Choroid plexus epithelial cell (primary cell): ENCODE measurements at regions not wholly inside any gene's neighbourhood (a gene's known extent, or its start where the extent isn't known, plus 50 kb on each side); places are given as distances from the start of the nearest gene placed in this dataset.
"Not testable (repeated sequence)": the region's sequence is repeated elsewhere in the genome, so short reads cannot be mapped to it uniquely, and the experiment has no call there.

Experiments
- DNase-seq: peaks from one replicate; pipeline ENCODE4 v3.0.0-alpha.2; 2010; ENCODE audit warnings: low read depth
- H3K4me3 ChIP-seq: 2 replicates; pipeline ENCODE4 v1.5.1; 2011; ENCODE audit warnings: low read depth, mild to moderate bottlenecking, control low read depth, low read length, moderate library complexity
- TF ChIP-seq, protein P1 (sequence below): conservative IDR thresholded peaks from 2 replicates; pipeline ENCODE4 v1.5.1; 2011; ENCODE audit warnings: low read depth, mild to moderate bottlenecking, control low read depth, inconsistent platforms, low read length, moderate library complexity

DNA sequence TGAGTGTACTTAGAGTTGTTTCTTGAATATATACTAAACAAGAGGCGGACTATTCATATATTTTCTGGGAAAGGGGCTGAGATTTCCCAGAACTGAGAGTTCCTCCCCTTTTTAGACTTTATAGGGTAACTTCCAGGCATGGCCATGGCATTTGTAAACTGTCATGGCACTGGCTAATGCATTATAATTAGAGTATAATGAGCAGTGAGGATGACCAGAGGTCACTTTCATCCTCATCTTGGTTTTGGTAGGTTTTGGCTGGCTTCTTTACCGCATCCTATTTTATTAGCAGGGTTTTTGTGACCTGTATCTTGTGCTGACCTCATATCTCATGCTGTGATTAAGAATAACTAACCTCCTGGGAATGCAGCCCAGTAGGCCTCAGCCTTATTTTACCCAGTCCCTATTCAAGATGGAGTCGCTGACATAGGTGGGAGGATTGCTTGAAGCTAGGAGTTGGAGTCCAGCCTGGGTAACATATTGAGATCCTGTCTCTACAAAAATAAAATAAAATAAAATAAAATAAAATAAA, 91.4 kb downstream of the MOBP start:
- no peak overlapping the region for H3K4me3 ChIP-seq

DNA sequence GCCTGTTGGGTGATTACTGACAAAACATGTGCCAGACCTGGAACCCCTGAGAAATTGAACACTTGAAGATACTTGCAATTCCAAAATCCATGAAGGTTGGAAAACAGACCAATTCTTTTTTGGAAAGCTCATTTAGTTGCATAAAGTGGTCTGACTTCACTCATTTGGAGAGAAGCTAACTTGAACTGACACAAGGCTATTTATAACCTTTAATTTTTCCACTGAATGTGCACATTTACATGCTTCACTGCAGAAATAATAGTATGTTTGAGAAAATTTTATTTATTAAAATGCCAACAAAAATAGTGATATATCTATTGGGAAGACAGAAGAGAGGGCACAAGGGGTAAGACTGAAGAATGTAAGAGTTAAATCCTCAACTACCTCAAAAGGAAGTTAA, 92.1 kb downstream of the MOBP start:
- TF ChIP-seq, protein P1, sequence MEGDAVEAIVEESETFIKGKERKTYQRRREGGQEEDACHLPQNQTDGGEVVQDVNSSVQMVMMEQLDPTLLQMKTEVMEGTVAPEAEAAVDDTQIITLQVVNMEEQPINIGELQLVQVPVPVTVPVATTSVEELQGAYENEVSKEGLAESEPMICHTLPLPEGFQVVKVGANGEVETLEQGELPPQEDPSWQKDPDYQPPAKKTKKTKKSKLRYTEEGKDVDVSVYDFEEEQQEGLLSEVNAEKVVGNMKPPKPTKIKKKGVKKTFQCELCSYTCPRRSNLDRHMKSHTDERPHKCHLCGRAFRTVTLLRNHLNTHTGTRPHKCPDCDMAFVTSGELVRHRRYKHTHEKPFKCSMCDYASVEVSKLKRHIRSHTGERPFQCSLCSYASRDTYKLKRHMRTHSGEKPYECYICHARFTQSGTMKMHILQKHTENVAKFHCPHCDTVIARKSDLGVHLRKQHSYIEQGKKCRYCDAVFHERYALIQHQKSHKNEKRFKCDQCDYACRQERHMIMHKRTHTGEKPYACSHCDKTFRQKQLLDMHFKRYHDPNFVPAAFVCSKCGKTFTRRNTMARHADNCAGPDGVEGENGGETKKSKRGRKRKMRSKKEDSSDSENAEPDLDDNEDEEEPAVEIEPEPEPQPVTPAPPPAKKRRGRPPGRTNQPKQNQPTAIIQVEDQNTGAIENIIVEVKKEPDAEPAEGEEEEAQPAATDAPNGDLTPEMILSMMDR: no peak
- H3K4me3 ChIP-seq: no peak overlapping the region
- no peak for DNase-seq

More for the DNA sequence above, 91.4 kb downstream of the MOBP start:
- no peak for DNase-seq
- TF ChIP-seq, protein P1: no peak

DNA sequence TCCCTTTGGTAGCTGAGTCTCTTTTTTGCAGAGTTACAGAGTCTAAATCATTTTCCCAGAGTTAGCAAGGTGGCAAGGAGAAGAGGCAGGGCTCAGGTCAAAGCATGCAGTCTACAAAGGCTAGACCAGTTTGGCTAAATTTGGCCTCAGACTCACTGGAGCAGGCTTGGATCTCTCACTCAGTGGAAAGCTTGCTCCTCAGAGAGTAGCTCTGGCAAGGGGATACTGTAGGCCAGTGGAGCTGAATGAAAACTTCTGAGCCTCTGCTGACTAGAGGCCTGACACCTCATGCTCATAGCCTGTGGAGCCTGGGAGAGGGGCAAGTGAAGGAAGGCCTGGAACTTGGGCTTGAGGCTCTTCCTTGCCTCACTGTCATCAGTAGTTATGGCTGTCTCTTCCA, 101.0 kb downstream of the MOBP start:
- TF ChIP-seq, protein P1: no peak
- no peak for DNase-seq
- H3K4me3 ChIP-seq: no peak overlapping the region

DNA sequence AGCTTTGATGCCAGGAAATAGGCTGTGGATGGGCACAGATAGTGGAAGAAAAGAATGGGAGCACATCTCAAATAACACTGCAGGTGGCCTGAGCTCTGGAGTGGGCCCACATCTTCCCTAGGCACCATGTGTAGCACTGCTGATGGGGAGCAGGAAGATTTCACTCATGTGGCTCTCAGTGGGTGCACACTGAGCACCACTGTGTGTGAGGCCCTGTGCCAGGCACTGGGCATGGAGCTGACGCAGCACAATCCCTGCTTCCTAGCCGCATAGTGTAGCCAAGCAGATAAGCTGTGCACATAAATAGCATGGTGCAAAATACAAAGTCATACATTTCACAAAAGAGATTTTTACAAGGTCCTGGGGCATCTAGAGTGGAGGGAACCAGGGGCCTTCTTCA, 101.6 kb downstream of the MOBP start:
- no peak for DNase-seq
- no peak overlapping the region for H3K4me3 ChIP-seq
- TF ChIP-seq, protein P1: no peak

DNA sequence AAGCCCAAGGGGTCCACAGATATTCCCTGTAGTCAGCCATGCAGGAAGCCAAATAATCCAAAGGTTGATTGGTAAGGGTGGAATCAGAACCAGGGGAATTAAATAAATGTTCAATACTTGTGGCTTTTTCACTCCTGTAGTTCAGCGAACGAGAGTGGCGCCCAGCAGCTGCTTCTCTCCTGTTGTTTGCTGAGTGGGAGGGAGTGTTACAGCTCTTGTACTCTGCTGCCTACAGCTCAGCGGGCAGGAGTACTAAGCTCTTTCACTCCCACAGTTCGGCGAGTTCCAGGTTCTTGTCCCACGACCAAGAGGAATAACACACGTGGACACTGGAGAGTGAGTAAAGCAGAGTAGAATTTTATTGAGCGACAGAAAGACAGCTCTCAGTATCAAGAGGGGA, 105.9 kb downstream of the MOBP start:
- DNase-seq: no peak
- TF ChIP-seq, protein P1: no peak
- no peak overlapping the region for H3K4me3 ChIP-seq

DNA sequence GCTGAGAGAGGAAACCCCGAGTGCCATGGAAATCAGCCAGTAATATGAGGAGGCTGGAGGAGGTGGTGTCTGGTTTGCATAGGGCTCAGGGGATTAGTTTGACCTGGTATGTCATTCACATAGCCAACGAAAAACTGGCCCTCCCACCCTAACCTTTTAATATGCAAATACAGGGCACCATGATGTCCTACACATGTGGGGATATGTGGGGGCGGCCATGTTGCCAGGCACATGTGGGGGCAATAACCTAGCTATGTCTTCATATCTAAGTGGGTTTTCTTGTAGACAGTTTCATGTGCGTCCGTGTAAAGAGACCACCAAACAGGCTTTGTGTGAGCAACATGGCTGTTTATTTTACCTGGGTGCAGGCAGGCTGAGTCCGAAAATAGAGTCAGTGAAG, 110.1 kb downstream of the MOBP start:
- H3K4me3 ChIP-seq: no peak overlapping the region
- TF ChIP-seq, protein P1: no peak
- DNase-seq: no peak

DNA sequence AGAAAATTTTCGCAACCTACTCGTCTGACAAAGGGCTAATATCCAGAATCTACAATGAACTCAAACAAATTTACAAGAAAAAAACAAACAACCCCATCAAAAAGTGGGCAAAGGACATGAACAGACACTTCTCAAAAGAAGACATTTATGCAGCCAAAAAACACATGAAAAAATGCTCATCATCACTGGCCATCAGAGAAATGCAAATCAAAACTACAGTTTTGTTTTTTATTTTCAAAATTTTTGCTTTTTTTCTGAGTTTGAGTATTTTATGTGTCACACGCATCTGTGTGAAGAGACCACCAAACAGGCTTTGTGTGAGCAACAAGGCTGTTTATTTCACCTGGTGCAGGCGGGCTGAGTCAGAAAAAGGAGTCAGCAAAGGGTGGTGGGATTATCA, 118.7 kb downstream of the MOBP start:
- H3K4me3 ChIP-seq, DNase-seq: not testable (repeated sequence)
